ENCODE measurements at regions not wholly inside any gene's neighbourhood (a gene's known extent, or its start where the extent isn't known, plus 50 kb on each side); places are given as distances from the start of the nearest gene placed in this dataset.

GRCh38 chr14:104280902-104281767, 142.7 kb downstream of the KIF26A start:
- H3K27me3 Mint-ChIP-seq: peaks cover 44% of the 10 kb centered on the region
- no peaks in the 10 kb centered on the region for H3K36me3 Mint-ChIP-seq (ENCODE audit: insufficient read depth)
- H3K27ac Mint-ChIP-seq: no peak overlapping the region
- no peaks in the 10 kb centered on the region for H3K9me3 Mint-ChIP-seq (ENCODE audit: low read depth)
- TF ChIP-seq CTCF (IDR thresholded peaks at IDR 0.05; ENCODE audit: unreplicated experiment): no peak
- H3K4me3 Mint-ChIP-seq (ENCODE audit: low read depth): no peak overlapping the region
- H3K4me1 Mint-ChIP-seq (ENCODE audit: low read depth): peaks cover 5% of the 10 kb centered on the region
- peak; percentile 9 for DNase-seq (ENCODE audit: low spot score, unreplicated experiment)

GRCh38 chr14:104281768-104282301, 143.4 kb downstream of the KIF26A start:
- no peak overlapping the region for H3K4me3 Mint-ChIP-seq (ENCODE audit: low read depth)
- peaks cover 5% of the 10 kb centered on the region for H3K4me1 Mint-ChIP-seq (ENCODE audit: low read depth)
- no peak overlapping the region for H3K27ac Mint-ChIP-seq
- no peak for TF ChIP-seq CTCF (IDR thresholded peaks at IDR 0.05; ENCODE audit: unreplicated experiment)
- no peaks in the 10 kb centered on the region for H3K36me3 Mint-ChIP-seq (ENCODE audit: insufficient read depth)
- H3K9me3 Mint-ChIP-seq (ENCODE audit: low read depth): no peaks in the 10 kb centered on the region
- peak; percentile 5 for DNase-seq (ENCODE audit: low spot score, unreplicated experiment)
- peaks cover 45% of the 10 kb centered on the region for H3K27me3 Mint-ChIP-seq

- TF ChIP-seq CTCF (IDR thresholded peaks at IDR 0.05; ENCODE audit: unreplicated experiment): no peak
- Mint-ChIP-seq H3K9me3 (ENCODE audit: low read depth) (no peaks in the 10 kb centered on the region), H3K27me3 (peaks cover 43% of the 10 kb centered on the region), H3K4me3 (ENCODE audit: low read depth) (no peak overlapping the region), H3K4me1 (ENCODE audit: low read depth) (peaks cover 5% of the 10 kb centered on the region), H3K27ac (no peak overlapping the region), H3K36me3 (ENCODE audit: insufficient read depth) (no peaks in the 10 kb centered on the region)
- DNase-seq (ENCODE audit: low spot score, unreplicated experiment): peak; percentile 7
Measured at GRCh38 chr14:104282332-104283196, 144.2 kb downstream of the KIF26A start.

GRCh38 chr14:104283197-104284106, 145.1 kb downstream of the KIF26A start:
- Mint-ChIP-seq H3K9me3 (ENCODE audit: low read depth) (no peaks in the 10 kb centered on the region), H3K4me3 (ENCODE audit: low read depth) (no peak overlapping the region), H3K36me3 (ENCODE audit: insufficient read depth) (no peaks in the 10 kb centered on the region), H3K27ac (no peak overlapping the region), H3K27me3 (peaks cover 42% of the 10 kb centered on the region), H3K4me1 (ENCODE audit: low read depth) (peaks cover 5% of the 10 kb centered on the region)
- DNase-seq (ENCODE audit: low spot score, unreplicated experiment): no peak
- no peak for TF ChIP-seq CTCF (IDR thresholded peaks at IDR 0.05; ENCODE audit: unreplicated experiment)
